ENCODE measurements at regions not wholly inside any gene's neighbourhood (a gene's known extent, or its start where the extent isn't known, plus 50 kb on each side); places are given as distances from the start of the nearest gene placed in this dataset.

DNA sequence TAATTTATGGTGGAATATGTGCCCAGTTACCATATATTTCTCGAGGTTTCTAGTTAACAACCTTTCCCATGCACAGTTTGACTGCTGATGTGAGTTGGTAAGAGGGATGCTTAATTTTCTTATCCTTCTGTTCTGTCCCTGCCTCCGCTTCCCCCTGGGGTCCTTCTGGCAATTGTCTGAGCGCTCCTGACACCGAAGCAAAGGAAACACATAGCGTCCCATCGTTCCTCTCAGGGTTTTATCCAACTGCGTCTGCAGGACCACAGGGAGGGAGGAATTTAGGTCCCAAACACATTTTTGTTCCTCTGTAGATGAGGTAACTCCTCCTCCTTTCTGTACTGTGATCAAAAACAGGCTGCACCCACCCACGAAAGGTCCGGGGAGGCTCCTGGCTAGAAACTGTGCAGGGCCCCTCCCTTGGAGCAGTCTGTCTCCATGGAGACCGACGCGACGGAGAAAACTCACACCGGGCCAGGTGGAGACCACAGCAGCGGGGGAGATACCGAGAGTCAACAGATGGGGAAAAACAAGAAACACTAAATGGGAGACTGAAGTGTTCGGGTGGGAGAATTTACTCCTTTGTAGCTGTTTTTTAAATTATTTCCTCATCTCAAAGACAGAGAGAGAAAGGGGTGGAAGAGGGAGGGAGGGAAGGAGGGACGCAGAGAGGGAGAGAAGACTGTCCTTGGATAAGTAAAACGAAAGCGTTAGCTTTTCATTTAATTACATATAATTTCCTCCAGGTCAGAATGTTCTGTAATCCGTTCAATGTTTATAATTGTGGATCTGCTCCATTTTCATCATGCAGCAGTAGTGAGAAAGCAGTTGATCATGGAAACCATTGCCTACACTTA lies 191.8 kb upstream of the NBEA start:
- TF ChIP-seq, protein P1, sequence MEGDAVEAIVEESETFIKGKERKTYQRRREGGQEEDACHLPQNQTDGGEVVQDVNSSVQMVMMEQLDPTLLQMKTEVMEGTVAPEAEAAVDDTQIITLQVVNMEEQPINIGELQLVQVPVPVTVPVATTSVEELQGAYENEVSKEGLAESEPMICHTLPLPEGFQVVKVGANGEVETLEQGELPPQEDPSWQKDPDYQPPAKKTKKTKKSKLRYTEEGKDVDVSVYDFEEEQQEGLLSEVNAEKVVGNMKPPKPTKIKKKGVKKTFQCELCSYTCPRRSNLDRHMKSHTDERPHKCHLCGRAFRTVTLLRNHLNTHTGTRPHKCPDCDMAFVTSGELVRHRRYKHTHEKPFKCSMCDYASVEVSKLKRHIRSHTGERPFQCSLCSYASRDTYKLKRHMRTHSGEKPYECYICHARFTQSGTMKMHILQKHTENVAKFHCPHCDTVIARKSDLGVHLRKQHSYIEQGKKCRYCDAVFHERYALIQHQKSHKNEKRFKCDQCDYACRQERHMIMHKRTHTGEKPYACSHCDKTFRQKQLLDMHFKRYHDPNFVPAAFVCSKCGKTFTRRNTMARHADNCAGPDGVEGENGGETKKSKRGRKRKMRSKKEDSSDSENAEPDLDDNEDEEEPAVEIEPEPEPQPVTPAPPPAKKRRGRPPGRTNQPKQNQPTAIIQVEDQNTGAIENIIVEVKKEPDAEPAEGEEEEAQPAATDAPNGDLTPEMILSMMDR (IDR thresholded peaks at IDR 0.05), result no peak
- TF ChIP-seq POLR2A (IDR thresholded peaks at IDR 0.05), result no peak
- no peaks in the 10 kb centered on the region for H3K27me3 ChIP-seq
- no peak for DNase-seq
- peak overlapping the region in 2 of 4 donors; percentile 32 for H3K4me3 ChIP-seq
- H3K27ac ChIP-seq, result no peak overlapping the region
- H3K36me3 ChIP-seq, result no peaks in the 10 kb centered on the region
- no peaks in the 10 kb centered on the region for H3K4me1 ChIP-seq
- H3K9me3 ChIP-seq, result no peaks in the 10 kb centered on the region

DNA sequence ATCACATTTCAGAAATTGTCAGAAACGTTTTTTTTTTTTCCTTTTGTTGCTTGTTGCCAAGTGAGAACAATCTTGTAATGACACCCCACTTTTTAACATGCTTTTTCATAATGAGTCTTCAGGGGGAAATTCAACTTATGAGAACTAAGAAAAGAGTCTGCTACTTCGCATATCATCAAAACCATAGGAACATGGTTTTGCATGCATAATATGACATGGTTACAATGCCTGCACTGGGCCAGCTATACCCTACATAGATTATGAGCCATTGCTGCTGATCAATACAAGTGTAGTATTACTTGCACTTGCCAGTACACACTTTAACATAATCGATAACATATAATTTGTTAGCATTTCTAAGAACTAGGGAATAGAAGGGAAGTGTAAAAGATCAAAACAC lies 191.0 kb upstream of the NBEA start:
- no peak overlapping the region for H3K27ac ChIP-seq
- H3K27me3 ChIP-seq, result no peaks in the 10 kb centered on the region
- no peak overlapping the region for H3K4me3 ChIP-seq
- no peaks in the 10 kb centered on the region for H3K36me3 ChIP-seq
- H3K9me3 ChIP-seq, result no peaks in the 10 kb centered on the region
- no peak for DNase-seq
- no peaks in the 10 kb centered on the region for H3K4me1 ChIP-seq
- TF ChIP-seq, protein P1 (IDR thresholded peaks at IDR 0.05), result no peak
- no peak for TF ChIP-seq POLR2A (IDR thresholded peaks at IDR 0.05)

DNA sequence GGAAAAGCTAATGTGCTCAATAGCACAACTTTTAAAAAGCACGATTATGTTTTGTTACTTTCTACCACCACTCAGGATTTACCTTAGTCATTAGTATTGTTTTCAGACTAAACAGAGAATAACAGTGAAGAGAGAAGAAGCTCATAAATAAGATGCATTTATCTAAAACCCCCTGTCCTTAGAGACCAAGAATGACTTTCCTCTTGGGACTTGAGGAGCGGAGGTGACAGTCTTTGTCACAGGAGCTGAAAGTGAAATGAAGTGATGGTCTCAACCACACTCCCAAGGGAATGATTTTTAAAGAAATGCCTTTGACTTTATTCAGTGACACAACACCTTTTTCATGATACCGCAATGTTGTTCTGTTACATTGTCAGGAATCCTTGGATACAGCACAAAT lies 190.6 kb upstream of the NBEA start:
- no peak for DNase-seq
- TF ChIP-seq, protein P1 (IDR thresholded peaks at IDR 0.05), result no peak
- TF ChIP-seq POLR2A (IDR thresholded peaks at IDR 0.05), result no peak
- Histone ChIP-seq H3K27ac (no peak overlapping the region), H3K9me3 (no peaks in the 10 kb centered on the region), H3K4me1 (no peaks in the 10 kb centered on the region), H3K36me3 (no peaks in the 10 kb centered on the region), H3K27me3 (no peaks in the 10 kb centered on the region), H3K4me3 (no peak overlapping the region)

DNA sequence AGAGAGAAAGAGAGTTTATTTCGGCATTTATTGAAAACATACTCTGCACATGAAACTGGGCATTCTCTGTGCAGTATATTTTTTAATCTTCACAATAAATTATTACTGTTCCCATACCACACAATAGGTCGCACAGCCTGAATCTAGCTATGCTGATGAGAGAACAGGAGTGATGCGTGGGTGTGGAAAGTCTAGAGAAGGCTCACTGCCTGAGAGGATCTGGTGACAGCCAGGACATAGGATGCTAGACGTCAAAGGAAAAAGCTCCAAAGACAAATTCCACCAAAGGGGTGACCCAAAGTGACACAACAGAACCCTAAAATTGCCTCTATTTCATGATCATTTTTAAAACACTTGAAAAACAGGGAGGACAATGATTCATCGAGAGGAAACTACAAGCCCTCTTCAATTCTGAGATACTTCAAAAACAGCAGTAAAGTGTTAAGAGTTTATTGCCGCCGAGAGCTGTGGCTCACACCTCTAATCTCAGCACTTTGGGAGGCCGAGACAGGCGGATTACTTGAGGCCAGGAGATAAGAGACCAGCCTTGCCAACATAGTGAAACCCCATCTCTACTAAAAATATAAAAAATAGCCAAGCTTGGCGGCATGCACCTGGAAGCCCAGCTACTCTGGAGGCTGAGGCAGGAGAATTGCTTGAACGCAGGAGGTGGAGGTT lies 189.6 kb upstream of the NBEA start:
- TF ChIP-seq, protein P1 (IDR thresholded peaks at IDR 0.05), result no peak
- Histone ChIP-seq H3K36me3 (no peaks in the 10 kb centered on the region), H3K4me3 (no peak overlapping the region), H3K27me3 (no peaks in the 10 kb centered on the region), H3K9me3 (no peaks in the 10 kb centered on the region), H3K27ac (no peak overlapping the region), H3K4me1 (no peaks in the 10 kb centered on the region)
- no peak for DNase-seq

DNA sequence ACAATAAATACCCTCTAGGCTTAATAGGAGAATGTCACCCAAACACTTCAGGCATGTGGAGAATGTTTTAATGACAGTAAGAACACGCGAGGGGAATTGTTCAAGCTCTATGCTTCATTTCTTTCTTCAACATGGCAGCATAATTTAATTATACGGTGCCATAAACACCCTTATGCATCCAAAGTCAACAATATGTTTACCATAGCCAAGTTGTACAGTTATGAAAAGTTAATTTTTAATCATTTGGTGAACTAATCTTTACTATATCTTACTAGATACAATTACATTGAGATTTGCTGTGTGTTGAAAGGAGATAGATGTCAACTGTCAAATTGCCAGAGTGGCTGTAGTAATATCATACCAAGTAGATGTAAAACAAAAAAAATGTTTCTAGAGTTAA lies 185.9 kb upstream of the NBEA start:
- H3K27ac ChIP-seq, result no peak overlapping the region
- no peak for TF ChIP-seq POLR2A (IDR thresholded peaks at IDR 0.05)
- TF ChIP-seq, protein P1 (IDR thresholded peaks at IDR 0.05), result no peak
- H3K4me3 ChIP-seq, result no peak overlapping the region
- no peaks in the 10 kb centered on the region for H3K4me1 ChIP-seq
- no peaks in the 10 kb centered on the region for H3K27me3 ChIP-seq
- DNase-seq, result no peak
- no peaks in the 10 kb centered on the region for H3K36me3 ChIP-seq
- no peaks in the 10 kb centered on the region for H3K9me3 ChIP-seq

Data from Peyer's patch (tissue), 4 donors.